PFSK-1 (cell line): ENCODE measurements at regions not wholly inside any gene's neighbourhood (a gene's known extent, or its start where the extent isn't known, plus 50 kb on each side); places are given as distances from the start of the nearest gene placed in this dataset.

Experiments used
- FOXP2 ChIP-seq: optimal IDR thresholded peaks from 2 replicates; pipeline ENCODE3; 2011; ENCODE audit warnings: borderline replicate concordance, control low read depth, inconsistent platforms; ENCODE audit not compliant: insufficient read depth; ENCODE audit errors: extremely low read length, extremely low read depth
- POLR2AphosphoS5 ChIP-seq: IDR thresholded peaks from 2 replicates; pipeline ENCODE4 v1.6.1; 2012; ENCODE audit warnings: low read depth, mild to moderate bottlenecking, control low read depth, low read length, moderate library complexity
- REST ChIP-seq, 2 experiments: IDR thresholded peaks; 2 replicates each; pipeline versions ENCODE4 v1.6.1 to v1.8.0; 2011 to 2012; ENCODE audit warnings: low read depth in 2 of 2, low read length in 2 of 2, control low read depth in 1 of 2, inconsistent platforms in 1 of 2, mild to moderate bottlenecking in 1 of 2, moderate library complexity in 1 of 2; ENCODE audit not compliant: insufficient read depth in 1 of 2
- SIN3A ChIP-seq: IDR thresholded peaks from 2 replicates; pipeline ENCODE4 v1.6.1; 2012; ENCODE audit warnings: mild to moderate bottlenecking, low read length, moderate library complexity, borderline replicate concordance; ENCODE audit not compliant: insufficient read depth
- TAF1 ChIP-seq: IDR thresholded peaks from 2 replicates; pipeline ENCODE4 v1.6.1; 2012; ENCODE audit warnings: low read length, control low read depth, borderline replicate concordance; ENCODE audit not compliant: insufficient read depth

GRCh38 chr13:107942030-107942617 is 273.2 kb downstream of the LIG4 start:
- no peak for TF ChIP-seq REST (IDR thresholded peaks at IDR 0.05; ENCODE audit: insufficient read depth in 1 of 2, low read depth in 2 of 2, low read length in 2 of 2)
- no peak for TF ChIP-seq TAF1
- TF ChIP-seq FOXP2 = no peak
- no peak for TF ChIP-seq SIN3A
- TF ChIP-seq POLR2AphosphoS5 = no peak

- TF ChIP-seq REST (IDR thresholded peaks at IDR 0.05; ENCODE audit: insufficient read depth in 1 of 2, low read depth in 2 of 2, low read length in 2 of 2) = no peak
- TF ChIP-seq FOXP2 = no peak
- TF ChIP-seq POLR2AphosphoS5 = no peak
- no peak for TF ChIP-seq TAF1
- TF ChIP-seq SIN3A = no peak
Observed at GRCh38 chr13:107941345-107942029, 273.8 kb downstream of the LIG4 start.

GRCh38 chr13:107937848-107938247 is 277.5 kb downstream of the LIG4 start:
- TF ChIP-seq REST (IDR thresholded peaks at IDR 0.05; ENCODE audit: insufficient read depth in 1 of 2, low read depth in 2 of 2, low read length in 2 of 2) (no peak), SIN3A (no peak), TAF1 (no peak)

- TF ChIP-seq SIN3A = no peak
- no peak for TF ChIP-seq TAF1
- no peak for TF ChIP-seq FOXP2
- TF ChIP-seq REST (IDR thresholded peaks at IDR 0.05; ENCODE audit: insufficient read depth in 1 of 2, low read depth in 2 of 2, low read length in 2 of 2) = no peak
- no peak for TF ChIP-seq POLR2AphosphoS5
Observed at GRCh38 chr13:107931056-107931455, 284.3 kb downstream of the LIG4 start.

- TF ChIP-seq TAF1 (no peak), POLR2AphosphoS5 (no peak), REST (IDR thresholded peaks at IDR 0.05; ENCODE audit: insufficient read depth in 1 of 2, low read depth in 2 of 2, low read length in 2 of 2) (no peak), SIN3A (no peak), FOXP2 (no peak)
Observed at GRCh38 chr13:107928762-107929161, 286.6 kb downstream of the LIG4 start.
